Karpas-422 (cell line): ENCODE measurements at regions not wholly inside any gene's neighbourhood (a gene's known extent, or its start where the extent isn't known, plus 50 kb on each side); places are given as distances from the start of the nearest gene placed in this dataset.

ENCODE experiments used
- DNase-seq: peaks from one replicate; pipeline ENCODE4 v3.0.0-alpha.2; 2015
- H2AFZ ChIP-seq: fragments of 200-600 bp; sonication (generic); 2 replicates; pipeline ENCODE4 v1.6.1; 2014; ENCODE audit warnings: antibody characterized with exemption, low read length, mixed read lengths
- H3K27ac ChIP-seq: fragments of 200-600 bp; sonication (generic); 2 replicates; pipeline ENCODE4 v1.5.1; 2014; ENCODE audit warnings: mild to moderate bottlenecking, low read length, moderate library complexity
- H3K27me3 ChIP-seq: fragments of 200-600 bp; sonication (generic); 2 replicates; pipeline ENCODE4 v1.6.1; 2014; ENCODE audit warnings: low read length, mixed read lengths
- H3K36me3 ChIP-seq: fragments of 200-600 bp; sonication (generic); 2 replicates; pipeline ENCODE4 v1.6.1; 2014; ENCODE audit warnings: low read length, mixed read lengths; ENCODE audit not compliant: insufficient read depth
- H3K4me1 ChIP-seq: fragments of 200-600 bp; sonication (generic); 2 replicates; pipeline ENCODE4 v1.6.1; 2014; ENCODE audit warnings: mild to moderate bottlenecking, low read length, mixed read lengths
- H3K4me2 ChIP-seq: fragments of 200-600 bp; sonication (generic); 2 replicates; pipeline ENCODE4 v1.6.1; 2014; ENCODE audit warnings: low read length, low read depth, mild to moderate bottlenecking; ENCODE audit not compliant: poor library complexity, severe bottlenecking
- H3K4me3 ChIP-seq: fragments of 200-600 bp; sonication (generic); 2 replicates; pipeline ENCODE4 v1.5.1; 2014; ENCODE audit warnings: mild to moderate bottlenecking, antibody characterized with exemption, low read length, mixed read lengths
- H3K79me2 ChIP-seq: fragments of 200-600 bp; sonication (generic); 2 replicates; pipeline ENCODE4 v1.6.1; 2014; ENCODE audit warnings: mild to moderate bottlenecking, low read length, mixed read lengths
- H3K9ac ChIP-seq: fragments of 200-600 bp; sonication (generic); 2 replicates; pipeline ENCODE4 v1.6.0; 2014; ENCODE audit warnings: low read length
- H3K9me2 ChIP-seq: fragments of 200-600 bp; sonication (generic), shearing (Covaris generic); replicated peaks from 2 replicates; pipeline ENCODE4 v1.6.0; 2014; ENCODE audit warnings: mild to moderate bottlenecking, low read length, moderate library complexity; ENCODE audit not compliant: insufficient read depth
- H3K9me3 ChIP-seq: fragments of 300-700, 200-600 bp; sonication (generic); 2 replicates; pipeline ENCODE4 v1.6.1; 2014; ENCODE audit warnings: low read length, mixed read lengths
- H4K20me1 ChIP-seq: fragments of 200-600 bp; sonication (generic); 2 replicates; pipeline ENCODE4 v1.6.1; 2014; ENCODE audit warnings: mild to moderate bottlenecking, antibody characterized with exemption, low read length, low read depth; ENCODE audit not compliant: insufficient read depth

DNA sequence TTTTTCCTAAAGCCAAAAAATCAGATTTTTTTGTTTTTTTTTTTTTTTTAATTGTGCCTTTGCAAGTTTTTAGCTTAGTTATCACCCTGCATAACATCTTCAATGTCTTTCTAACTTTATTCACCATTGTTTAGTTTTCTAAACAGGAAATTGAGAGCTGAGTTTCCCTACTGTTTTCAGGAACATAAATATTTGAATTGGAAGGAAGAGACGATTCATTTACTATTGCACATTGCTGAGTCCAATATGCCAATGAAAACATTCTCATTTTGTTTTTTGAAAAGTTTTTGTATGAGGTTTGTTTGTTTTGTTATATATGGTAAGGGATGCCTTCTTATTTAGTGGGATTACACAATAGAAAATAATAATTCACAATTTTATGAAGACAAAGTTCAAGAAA lies 148.4 kb downstream of the ANKRD50 start:
- H3K27me3 ChIP-seq, result no peaks in the 10 kb centered on the region
- H3K79me2 ChIP-seq, result no peaks in the 10 kb centered on the region
- no peak overlapping the region for H3K4me2 ChIP-seq
- no peaks in the 10 kb centered on the region for H4K20me1 ChIP-seq
- DNase-seq, result no peak
- H3K27ac ChIP-seq, result no peak overlapping the region
- H3K9me3 ChIP-seq, result peaks cover 29% of the 10 kb centered on the region
- no peaks in the 10 kb centered on the region for H3K36me3 ChIP-seq
- no peak overlapping the region for H3K9ac ChIP-seq
- no peak overlapping the region for H3K4me3 ChIP-seq
- H2AFZ ChIP-seq, result no peak overlapping the region
- no peaks in the 10 kb centered on the region for H3K9me2 ChIP-seq
- H3K4me1 ChIP-seq, result no peaks in the 10 kb centered on the region

DNA sequence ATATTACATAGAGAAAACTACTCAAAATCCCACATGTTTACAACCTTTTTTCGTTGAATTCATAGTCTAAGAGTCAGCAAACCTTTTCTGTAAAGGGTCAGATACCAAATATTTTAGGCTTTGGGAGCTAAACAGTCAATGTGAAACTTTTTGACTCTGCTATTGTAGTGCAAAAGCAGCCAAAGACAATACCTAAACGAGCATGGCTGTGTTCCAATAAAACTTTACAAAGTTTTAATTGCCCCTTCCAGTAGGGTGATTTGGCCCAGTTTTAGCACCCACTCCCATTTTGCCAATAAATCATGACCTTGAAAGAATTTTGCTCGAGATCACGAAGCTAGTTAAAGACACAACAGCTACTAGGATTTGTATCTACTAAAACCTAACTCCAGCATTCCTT lies 147.2 kb downstream of the ANKRD50 start:
- no peak for DNase-seq
- no peak overlapping the region for H2AFZ ChIP-seq
- peaks cover 27% of the 10 kb centered on the region for H3K9me3 ChIP-seq
- no peak overlapping the region for H3K4me2 ChIP-seq
- no peak overlapping the region for H3K4me3 ChIP-seq
- no peaks in the 10 kb centered on the region for H3K4me1 ChIP-seq
- H3K9ac ChIP-seq, result no peak overlapping the region
- no peaks in the 10 kb centered on the region for H3K9me2 ChIP-seq
- H3K79me2 ChIP-seq, result no peaks in the 10 kb centered on the region
- no peak overlapping the region for H3K27ac ChIP-seq
- no peaks in the 10 kb centered on the region for H3K36me3 ChIP-seq
- no peaks in the 10 kb centered on the region for H4K20me1 ChIP-seq
- H3K27me3 ChIP-seq, result no peaks in the 10 kb centered on the region

DNA sequence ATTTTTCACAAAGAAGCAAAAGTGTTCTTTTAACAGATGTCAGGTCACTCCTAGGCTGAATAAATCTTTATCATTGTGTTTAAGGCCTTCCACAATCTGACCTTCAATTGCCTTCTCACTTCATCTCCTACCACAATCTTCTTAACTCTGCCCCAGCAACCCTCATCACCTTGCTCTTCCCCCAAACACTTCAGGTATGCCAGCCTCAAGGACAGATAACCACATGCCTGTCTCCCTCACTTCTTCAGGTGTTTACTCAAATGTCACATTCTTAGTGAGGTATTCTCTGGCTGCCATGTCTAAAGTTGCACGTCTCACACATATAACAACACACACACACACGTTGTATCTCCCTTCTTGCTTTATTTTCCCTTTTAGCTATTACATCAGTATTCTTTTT lies 146.5 kb downstream of the ANKRD50 start:
- Histone ChIP-seq H2AFZ (no peak overlapping the region), H3K79me2 (no peaks in the 10 kb centered on the region), H3K27ac (no peak overlapping the region), H3K4me1 (no peaks in the 10 kb centered on the region), H3K9ac (no peak overlapping the region), H3K36me3 (no peaks in the 10 kb centered on the region), H3K9me2 (no peaks in the 10 kb centered on the region), H3K4me3 (no peak overlapping the region), H3K9me3 (peaks cover 26% of the 10 kb centered on the region), H3K4me2 (no peak overlapping the region), H3K27me3 (no peaks in the 10 kb centered on the region), H4K20me1 (no peaks in the 10 kb centered on the region)
- no peak for DNase-seq

DNA sequence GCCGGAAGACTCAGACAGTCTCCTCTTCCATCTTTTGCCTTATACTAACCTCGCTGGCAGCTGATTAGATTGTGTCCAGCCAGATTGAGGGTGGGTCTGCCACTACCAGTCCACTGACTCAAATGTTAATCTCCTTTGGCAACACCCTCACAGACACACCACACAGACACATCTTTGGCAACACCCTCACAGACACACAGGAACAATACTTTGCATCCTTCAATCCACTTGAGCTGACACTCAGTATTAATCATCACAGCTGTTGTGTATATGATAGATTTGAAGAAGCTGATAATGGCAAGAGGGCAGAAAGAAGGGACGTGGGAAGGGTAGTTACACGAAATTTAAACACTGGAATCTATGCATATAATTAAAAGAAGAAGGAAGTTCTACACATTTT lies 139.5 kb downstream of the ANKRD50 start:
- no peak overlapping the region for H2AFZ ChIP-seq

DNA sequence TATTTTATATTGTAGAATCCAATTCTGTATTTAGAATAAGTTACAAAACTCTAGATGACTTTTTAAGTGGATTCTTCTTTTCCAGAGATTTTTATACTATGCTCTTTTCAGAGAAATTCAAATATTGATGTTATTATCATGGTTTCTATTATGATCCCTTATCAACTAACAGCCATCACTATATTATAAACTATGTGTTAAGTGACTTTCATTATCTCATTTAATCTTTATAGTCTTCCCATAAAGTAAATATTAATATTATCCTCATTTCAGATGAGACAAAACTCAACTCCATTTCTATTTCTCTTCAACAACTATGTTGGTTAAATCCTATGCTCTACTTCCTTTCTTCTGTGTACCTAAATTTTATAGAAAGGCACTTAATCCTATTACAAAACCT lies 132.6 kb downstream of the ANKRD50 start:
- DNase-seq, result no peak
- Histone ChIP-seq H3K79me2 (no peaks in the 10 kb centered on the region), H2AFZ (no peak overlapping the region), H3K27me3 (no peaks in the 10 kb centered on the region), H3K4me3 (no peak overlapping the region), H4K20me1 (no peaks in the 10 kb centered on the region), H3K4me1 (no peaks in the 10 kb centered on the region), H3K36me3 (no peaks in the 10 kb centered on the region), H3K9ac (no peak overlapping the region), H3K27ac (no peak overlapping the region), H3K4me2 (no peak overlapping the region), H3K9me2 (no peaks in the 10 kb centered on the region), H3K9me3 (peaks cover 22% of the 10 kb centered on the region)

More for the DNA sequence above, 139.5 kb downstream of the ANKRD50 start:
- Histone ChIP-seq H3K9me2 (no peaks in the 10 kb centered on the region), H3K9ac (no peak overlapping the region), H3K36me3 (no peaks in the 10 kb centered on the region), H3K79me2 (no peaks in the 10 kb centered on the region), H3K27ac (no peak overlapping the region), H3K4me3 (no peak overlapping the region), H3K4me1 (no peaks in the 10 kb centered on the region), H4K20me1 (no peaks in the 10 kb centered on the region), H3K9me3 (peaks cover 3% of the 10 kb centered on the region), H3K4me2 (no peak overlapping the region), H3K27me3 (no peaks in the 10 kb centered on the region)
- no peak for DNase-seq

DNA sequence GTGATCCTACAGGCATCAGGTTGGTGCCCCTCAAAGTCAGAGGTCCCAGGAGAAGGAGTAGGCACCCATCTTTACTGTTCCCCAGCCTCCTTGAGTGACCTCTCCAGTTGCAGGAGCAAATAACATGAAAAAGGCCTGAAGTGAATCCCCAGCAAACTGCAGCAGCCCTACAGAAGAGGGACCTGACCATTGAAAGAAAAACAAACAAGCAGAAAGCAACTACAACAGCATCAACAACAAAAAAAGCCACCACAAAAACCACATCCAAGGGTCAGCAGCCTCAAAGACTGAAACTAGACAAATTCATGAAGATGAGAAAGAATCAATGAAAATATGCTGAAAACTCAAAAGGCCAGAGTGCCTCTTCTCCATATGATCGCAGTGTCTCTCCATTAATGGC lies 128.7 kb downstream of the ANKRD50 start:
- Histone ChIP-seq H3K9me2 (no peaks in the 10 kb centered on the region), H3K79me2 (no peaks in the 10 kb centered on the region), H3K9me3 (peaks cover 24% of the 10 kb centered on the region), H3K27me3 (no peaks in the 10 kb centered on the region), H4K20me1 (no peaks in the 10 kb centered on the region), H3K36me3 (no peaks in the 10 kb centered on the region), H3K27ac (no peak overlapping the region), H2AFZ (no peak overlapping the region), H3K9ac (no peak overlapping the region), H3K4me1 (no peaks in the 10 kb centered on the region), H3K4me2 (no peak overlapping the region), H3K4me3 (no peak overlapping the region)
- DNase-seq, result no peak

DNA sequence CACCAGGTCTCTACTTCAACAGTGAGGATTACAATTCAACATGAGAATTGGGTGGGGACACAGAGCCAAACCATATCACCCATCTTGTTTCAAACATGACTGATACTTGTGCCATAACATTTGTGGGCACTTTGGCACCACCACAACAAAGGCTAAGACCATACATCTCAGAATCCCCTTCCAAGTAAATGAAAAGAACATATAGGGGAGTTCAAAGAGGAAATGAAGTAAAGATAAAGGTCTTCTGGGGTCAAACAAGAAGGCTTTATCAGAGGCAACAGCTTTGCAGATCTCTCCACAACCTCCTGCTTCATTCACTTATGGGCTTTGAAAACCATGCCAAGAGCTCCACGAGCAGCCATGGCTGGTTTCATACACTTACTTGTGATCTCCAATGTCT lies 122.7 kb downstream of the ANKRD50 start:
- H3K27ac ChIP-seq, result no peak overlapping the region
- DNase-seq, result no peak
- no peak overlapping the region for H3K9ac ChIP-seq
- H3K4me3 ChIP-seq, result no peak overlapping the region
- H3K27me3 ChIP-seq, result no peaks in the 10 kb centered on the region
- no peaks in the 10 kb centered on the region for H3K79me2 ChIP-seq
- H3K9me2 ChIP-seq, result no peaks in the 10 kb centered on the region
- no peak overlapping the region for H3K4me2 ChIP-seq
- no peak overlapping the region for H2AFZ ChIP-seq
- 0 out of 2 replicates have a peak, but pooled peaks cover 2% of the 10 kb centered on the region for H3K9me3 ChIP-seq
- H3K4me1 ChIP-seq, result no peaks in the 10 kb centered on the region
- H3K36me3 ChIP-seq, result no peaks in the 10 kb centered on the region
- H4K20me1 ChIP-seq, result no peaks in the 10 kb centered on the region

DNA sequence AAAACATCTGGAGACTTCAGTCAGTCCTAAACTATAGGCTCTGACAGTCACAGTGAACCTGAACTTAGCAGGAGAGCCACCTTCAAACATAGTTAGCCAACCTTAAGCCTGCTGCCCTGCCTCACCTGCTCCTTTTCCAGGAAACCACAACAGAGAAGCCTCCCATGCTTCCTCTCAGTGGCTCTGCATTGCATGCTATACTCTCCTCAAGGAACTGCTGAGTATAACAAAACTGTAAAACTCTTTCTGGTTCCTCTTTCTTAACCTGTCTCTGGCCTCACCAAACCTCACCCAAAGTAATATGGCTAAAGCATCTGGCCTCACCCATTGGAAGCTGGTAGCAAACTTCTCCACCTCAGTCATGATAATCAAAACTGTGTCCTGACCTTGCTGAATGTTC lies 122.1 kb downstream of the ANKRD50 start:
- Histone ChIP-seq H3K79me2 (no peaks in the 10 kb centered on the region), H3K4me2 (no peak overlapping the region), H3K4me3 (no peak overlapping the region), H3K27ac (no peak overlapping the region), H3K4me1 (no peaks in the 10 kb centered on the region), H3K9me3 (0 out of 2 replicates have a peak, but pooled peaks cover 2% of the 10 kb centered on the region), H3K27me3 (no peaks in the 10 kb centered on the region), H3K9me2 (no peaks in the 10 kb centered on the region), H4K20me1 (no peaks in the 10 kb centered on the region), H2AFZ (no peak overlapping the region), H3K9ac (no peak overlapping the region), H3K36me3 (no peaks in the 10 kb centered on the region)
- DNase-seq, result no peak

DNA sequence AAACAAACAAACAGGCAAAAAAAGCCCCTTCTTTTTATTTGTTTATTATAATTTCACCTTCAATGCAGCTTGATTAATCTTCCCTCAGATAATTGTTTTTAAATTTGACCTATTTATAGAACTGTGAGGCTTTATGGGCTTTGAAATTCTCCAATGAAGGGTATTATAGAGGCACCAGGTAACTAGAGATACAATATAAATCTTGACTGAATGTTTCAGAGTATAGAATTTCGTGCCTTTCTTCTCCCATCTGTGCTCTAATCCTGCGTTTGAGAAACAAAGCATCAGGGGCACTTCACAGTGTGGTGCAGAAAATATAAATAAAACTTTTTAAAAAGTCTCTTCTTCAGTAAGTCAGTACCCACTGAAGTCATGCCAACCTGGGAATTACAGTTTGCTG lies 120.9 kb downstream of the ANKRD50 start:
- H3K79me2 ChIP-seq, result no peaks in the 10 kb centered on the region
- no peaks in the 10 kb centered on the region for H4K20me1 ChIP-seq
- H3K4me3 ChIP-seq, result no peak overlapping the region
- H3K4me2 ChIP-seq, result no peak overlapping the region
- no peak overlapping the region for H3K9ac ChIP-seq
- no peaks in the 10 kb centered on the region for H3K9me2 ChIP-seq
- no peaks in the 10 kb centered on the region for H3K27me3 ChIP-seq
- no peaks in the 10 kb centered on the region for H3K4me1 ChIP-seq
- no peak overlapping the region for H3K27ac ChIP-seq
- no peaks in the 10 kb centered on the region for H3K36me3 ChIP-seq
- H2AFZ ChIP-seq, result no peak overlapping the region
- no peak for DNase-seq
- 0 out of 2 replicates have a peak, but pooled peaks cover 5% of the 10 kb centered on the region for H3K9me3 ChIP-seq
